Stimulated activated CD4-positive, alpha-beta T cell treated with anti-CD3 and anti-CD28 coated beads, TNF-alpha, amount 100 ng/mL, for 24 hours (primary cell): ENCODE measurements at regions not wholly inside any gene's neighbourhood (a gene's known extent, or its start where the extent isn't known, plus 50 kb on each side); places are given as distances from the start of the nearest gene placed in this dataset.
"Not testable (repeated sequence)": the region's sequence is repeated elsewhere in the genome, so short reads cannot be mapped to it uniquely, and the experiment has no call there.

ENCODE experiments used
- DNase-seq, 3 experiments: peaks; one replicate each; pipeline ENCODE4 v3.0.0-alpha.2; 2020; ENCODE audit warnings: low read depth in 3 of 3

- no peak for DNase-seq
Measured at GRCh38 chr4:59484944-59485343, 1715.2 kb upstream of the ADGRL3 start.

- DNase-seq: no peak
Measured at GRCh38 chr4:59500103-59500502, 1700.0 kb upstream of the ADGRL3 start.

- no peak for DNase-seq
Measured at GRCh38 chr4:59503731-59504130, 1696.4 kb upstream of the ADGRL3 start.

- DNase-seq: not testable (repeated sequence)
Measured at GRCh38 chr4:59511809-59512208, 1688.3 kb upstream of the ADGRL3 start.

- no peak for DNase-seq
Measured at GRCh38 chr4:59517007-59517406, 1683.1 kb upstream of the ADGRL3 start.

- no peak for DNase-seq
Measured at GRCh38 chr4:59518005-59518823, 1681.9 kb upstream of the ADGRL3 start.

- no peak for DNase-seq
Measured at GRCh38 chr4:59525885-59526284, 1674.2 kb upstream of the ADGRL3 start.

- no peak for DNase-seq
Measured at GRCh38 chr4:59535541-59535940, 1664.6 kb upstream of the ADGRL3 start.

- no peak for DNase-seq
Measured at GRCh38 chr4:59536428-59536827, 1663.7 kb upstream of the ADGRL3 start.

- no peak for DNase-seq
Measured at GRCh38 chr4:59537246-59537886, 1662.8 kb upstream of the ADGRL3 start.

- no peak for DNase-seq
Measured at GRCh38 chr4:59539401-59539800, 1660.7 kb upstream of the ADGRL3 start.

- no peak for DNase-seq
Measured at GRCh38 chr4:59540311-59540710, 1659.8 kb upstream of the ADGRL3 start.

GRCh38 chr4:59553063-59553720, 1646.9 kb upstream of the ADGRL3 start:
- DNase-seq: no peak

- DNase-seq: no peak
Measured at GRCh38 chr4:59553721-59554091, 1646.4 kb upstream of the ADGRL3 start.

- not testable (repeated sequence) for DNase-seq
Measured at GRCh38 chr4:59556191-59556590, 1643.9 kb upstream of the ADGRL3 start.

- not testable (repeated sequence) for DNase-seq
Measured at GRCh38 chr4:59560141-59560648, 1639.9 kb upstream of the ADGRL3 start.

- no peak for DNase-seq
Measured at GRCh38 chr4:59565836-59566235, 1634.3 kb upstream of the ADGRL3 start.

GRCh38 chr4:59570860-59571476, 1629.2 kb upstream of the ADGRL3 start:
- DNase-seq: no peak

GRCh38 chr4:59571805-59572430, 1628.2 kb upstream of the ADGRL3 start:
- DNase-seq: no peak

GRCh38 chr4:59583845-59584568, 1616.1 kb upstream of the ADGRL3 start:
- no peak for DNase-seq
